ENCODE measurements at regions not wholly inside any gene's neighbourhood (a gene's known extent, or its start where the extent isn't known, plus 50 kb on each side); places are given as distances from the start of the nearest gene placed in this dataset.

DNA sequence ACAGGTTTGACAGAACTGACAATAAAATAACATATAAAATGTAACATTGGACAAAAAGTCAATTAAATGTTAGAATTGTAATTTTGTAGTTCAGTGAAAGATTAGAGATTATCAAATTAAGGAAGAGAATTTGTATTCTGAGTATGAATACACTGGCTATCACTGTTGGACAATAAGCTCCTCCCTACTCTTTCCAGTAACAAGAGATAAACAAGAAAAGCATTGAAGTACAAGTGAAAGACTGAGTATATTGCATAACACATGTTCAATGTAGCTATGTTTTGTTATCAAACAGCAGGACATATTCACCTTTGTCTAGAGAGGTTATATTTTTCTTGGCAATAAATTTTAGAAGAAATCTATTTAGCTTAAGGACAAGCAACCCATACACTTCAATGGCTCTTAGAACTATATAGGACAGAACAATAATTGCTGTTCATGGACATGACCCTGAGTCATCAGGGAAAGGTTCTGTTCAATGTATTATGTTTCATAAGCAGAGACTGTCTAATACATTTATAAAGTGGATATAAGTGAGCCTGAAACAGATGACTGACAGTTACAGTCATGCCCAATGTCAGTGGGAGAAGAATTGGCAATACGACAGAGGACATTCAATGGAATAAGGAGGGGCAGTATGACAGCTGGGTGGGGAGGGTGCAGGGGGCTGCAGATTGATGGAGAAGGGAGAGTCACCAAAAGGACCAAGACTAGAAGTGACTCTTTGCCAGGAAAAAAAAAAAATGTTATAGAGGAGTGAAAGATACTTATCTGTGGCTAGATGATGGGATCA, 520.4 kb downstream of the FRK start:
- TF ChIP-seq POLR2AphosphoS5 (IDR thresholded peaks at IDR 0.05; ENCODE audit: borderline replicate concordance, low read depth, low read length), result no peak
- no peak for TF ChIP-seq EZH2 (IDR thresholded peaks at IDR 0.05)
- TF ChIP-seq FOXP2 (optimal IDR thresholded peaks at IDR 0.05; ENCODE audit: control extremely low read depth, extremely low read length, insufficient read depth), result no peak

All from SK-N-MC (cell line).